ENCODE measurements at regions not wholly inside any gene's neighbourhood (a gene's known extent, or its start where the extent isn't known, plus 50 kb on each side); places are given as distances from the start of the nearest gene placed in this dataset.

DNA sequence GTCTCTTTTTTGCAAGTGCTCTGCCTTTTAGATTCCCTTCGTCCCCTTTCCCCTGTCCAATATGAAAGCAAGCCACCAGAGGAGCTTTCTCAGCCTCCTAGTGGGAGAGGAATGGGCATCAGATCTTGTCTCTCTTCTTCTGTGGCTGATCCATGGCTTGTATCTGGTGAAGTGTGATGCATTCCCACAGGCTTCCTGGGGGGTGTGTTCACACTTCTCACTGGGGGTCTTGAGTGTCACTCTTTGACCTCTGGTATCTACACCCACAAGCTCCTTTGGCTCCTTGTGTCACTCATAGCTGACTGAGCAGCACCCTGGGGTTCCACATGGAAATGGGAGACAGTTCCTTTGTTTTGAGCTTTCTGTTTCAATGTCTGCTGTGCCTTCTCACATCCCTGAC lies 411.5 kb downstream of the GADD45G start (continued):
- TF ChIP-seq RUNX3 (IDR thresholded peaks at IDR 0.05; ENCODE audit: low read length) (no peak), CEBPZ (IDR thresholded peaks at IDR 0.05; ENCODE audit: low read depth, low read length) (no peak), TBL1XR1 (IDR thresholded peaks at IDR 0.05; ENCODE audit: low read depth, low read length) (no peak), POLR2A (IDR thresholded peaks at IDR 0.05; ENCODE audit: low read depth, low read length) (no peak), IRF4 (IDR thresholded peaks at IDR 0.05; ENCODE audit: low read depth, low read length) (no peak)
- TF ChIP-seq, protein P1, sequence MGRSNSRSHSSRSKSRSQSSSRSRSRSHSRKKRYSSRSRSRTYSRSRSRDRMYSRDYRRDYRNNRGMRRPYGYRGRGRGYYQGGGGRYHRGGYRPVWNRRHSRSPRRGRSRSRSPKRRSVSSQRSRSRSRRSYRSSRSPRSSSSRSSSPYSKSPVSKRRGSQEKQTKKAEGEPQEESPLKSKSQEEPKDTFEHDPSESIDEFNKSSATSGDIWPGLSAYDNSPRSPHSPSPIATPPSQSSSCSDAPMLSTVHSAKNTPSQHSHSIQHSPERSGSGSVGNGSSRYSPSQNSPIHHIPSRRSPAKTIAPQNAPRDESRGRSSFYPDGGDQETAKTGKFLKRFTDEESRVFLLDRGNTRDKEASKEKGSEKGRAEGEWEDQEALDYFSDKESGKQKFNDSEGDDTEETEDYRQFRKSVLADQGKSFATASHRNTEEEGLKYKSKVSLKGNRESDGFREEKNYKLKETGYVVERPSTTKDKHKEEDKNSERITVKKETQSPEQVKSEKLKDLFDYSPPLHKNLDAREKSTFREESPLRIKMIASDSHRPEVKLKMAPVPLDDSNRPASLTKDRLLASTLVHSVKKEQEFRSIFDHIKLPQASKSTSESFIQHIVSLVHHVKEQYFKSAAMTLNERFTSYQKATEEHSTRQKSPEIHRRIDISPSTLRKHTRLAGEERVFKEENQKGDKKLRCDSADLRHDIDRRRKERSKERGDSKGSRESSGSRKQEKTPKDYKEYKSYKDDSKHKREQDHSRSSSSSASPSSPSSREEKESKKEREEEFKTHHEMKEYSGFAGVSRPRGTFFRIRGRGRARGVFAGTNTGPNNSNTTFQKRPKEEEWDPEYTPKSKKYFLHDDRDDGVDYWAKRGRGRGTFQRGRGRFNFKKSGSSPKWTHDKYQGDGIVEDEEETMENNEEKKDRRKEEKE (IDR thresholded peaks at IDR 0.05), result no peak
- TF ChIP-seq, protein P2, sequence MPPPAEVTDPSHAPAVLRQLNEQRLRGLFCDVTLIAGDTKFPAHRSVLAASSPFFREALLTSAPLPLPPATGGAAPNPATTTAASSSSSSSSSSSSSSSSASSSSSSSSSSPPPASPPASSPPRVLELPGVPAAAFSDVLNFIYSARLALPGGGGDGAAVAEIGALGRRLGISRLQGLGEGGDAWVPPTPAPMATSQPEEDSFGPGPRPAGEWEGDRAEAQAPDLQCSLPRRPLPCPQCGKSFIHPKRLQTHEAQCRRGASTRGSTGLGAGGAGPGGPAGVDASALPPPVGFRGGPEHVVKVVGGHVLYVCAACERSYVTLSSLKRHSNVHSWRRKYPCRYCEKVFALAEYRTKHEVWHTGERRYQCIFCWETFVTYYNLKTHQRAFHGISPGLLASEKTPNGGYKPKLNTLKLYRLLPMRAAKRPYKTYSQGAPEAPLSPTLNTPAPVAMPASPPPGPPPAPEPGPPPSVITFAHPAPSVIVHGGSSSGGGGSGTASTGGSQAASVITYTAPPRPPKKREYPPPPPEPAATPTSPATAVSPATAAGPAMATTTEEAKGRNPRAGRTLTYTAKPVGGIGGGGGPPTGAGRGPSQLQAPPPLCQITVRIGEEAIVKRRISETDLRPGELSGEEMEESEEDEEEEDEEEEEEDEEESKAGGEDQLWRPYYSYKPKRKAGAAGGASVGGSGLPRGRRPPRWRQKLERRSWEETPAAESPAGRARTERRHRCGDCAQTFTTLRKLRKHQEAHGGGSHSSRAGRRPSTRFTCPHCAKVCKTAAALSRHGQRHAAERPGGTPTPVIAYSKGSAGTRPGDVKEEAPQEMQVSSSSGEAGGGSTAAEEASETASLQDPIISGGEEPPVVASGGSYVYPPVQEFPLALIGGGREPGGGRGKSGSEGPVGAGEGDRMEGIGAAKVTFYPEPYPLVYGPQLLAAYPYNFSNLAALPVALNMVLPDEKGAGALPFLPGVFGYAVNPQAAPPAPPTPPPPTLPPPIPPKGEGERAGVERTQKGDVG (CRISPR knock-in tag; IDR thresholded peaks at IDR 0.05), result no peak
